ENCODE measurements at regions not wholly inside any gene's neighbourhood (a gene's known extent, or its start where the extent isn't known, plus 50 kb on each side); places are given as distances from the start of the nearest gene placed in this dataset.

DNA sequence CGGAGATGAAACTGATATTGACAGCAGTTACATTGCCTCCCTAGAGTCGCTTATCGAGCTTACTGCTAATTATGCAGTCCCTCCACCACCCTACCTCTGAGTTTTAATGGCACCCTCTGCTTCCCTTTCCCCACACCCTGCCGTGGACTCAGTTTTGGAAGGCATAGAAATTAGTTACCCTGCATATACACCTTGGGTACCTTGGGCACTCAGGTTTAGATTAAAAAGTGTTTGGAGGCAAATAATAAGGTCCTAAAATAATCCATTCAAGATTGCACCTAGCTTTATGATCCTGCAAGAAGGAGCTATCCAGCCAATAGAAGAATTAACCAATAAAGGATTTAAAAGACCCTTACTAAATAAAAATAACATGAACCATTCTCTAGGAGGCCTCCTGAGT lies 117.8 kb upstream of the AGBL1 start:
- TF ChIP-seq, protein P1, sequence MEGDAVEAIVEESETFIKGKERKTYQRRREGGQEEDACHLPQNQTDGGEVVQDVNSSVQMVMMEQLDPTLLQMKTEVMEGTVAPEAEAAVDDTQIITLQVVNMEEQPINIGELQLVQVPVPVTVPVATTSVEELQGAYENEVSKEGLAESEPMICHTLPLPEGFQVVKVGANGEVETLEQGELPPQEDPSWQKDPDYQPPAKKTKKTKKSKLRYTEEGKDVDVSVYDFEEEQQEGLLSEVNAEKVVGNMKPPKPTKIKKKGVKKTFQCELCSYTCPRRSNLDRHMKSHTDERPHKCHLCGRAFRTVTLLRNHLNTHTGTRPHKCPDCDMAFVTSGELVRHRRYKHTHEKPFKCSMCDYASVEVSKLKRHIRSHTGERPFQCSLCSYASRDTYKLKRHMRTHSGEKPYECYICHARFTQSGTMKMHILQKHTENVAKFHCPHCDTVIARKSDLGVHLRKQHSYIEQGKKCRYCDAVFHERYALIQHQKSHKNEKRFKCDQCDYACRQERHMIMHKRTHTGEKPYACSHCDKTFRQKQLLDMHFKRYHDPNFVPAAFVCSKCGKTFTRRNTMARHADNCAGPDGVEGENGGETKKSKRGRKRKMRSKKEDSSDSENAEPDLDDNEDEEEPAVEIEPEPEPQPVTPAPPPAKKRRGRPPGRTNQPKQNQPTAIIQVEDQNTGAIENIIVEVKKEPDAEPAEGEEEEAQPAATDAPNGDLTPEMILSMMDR (IDR thresholded peaks at IDR 0.05; ENCODE audit: insufficient read depth, missing control alignments) = no peak
- DNase-seq (ENCODE audit: insufficient read length, low spot score) = no peak
- no peak for FAIRE-seq

DNA sequence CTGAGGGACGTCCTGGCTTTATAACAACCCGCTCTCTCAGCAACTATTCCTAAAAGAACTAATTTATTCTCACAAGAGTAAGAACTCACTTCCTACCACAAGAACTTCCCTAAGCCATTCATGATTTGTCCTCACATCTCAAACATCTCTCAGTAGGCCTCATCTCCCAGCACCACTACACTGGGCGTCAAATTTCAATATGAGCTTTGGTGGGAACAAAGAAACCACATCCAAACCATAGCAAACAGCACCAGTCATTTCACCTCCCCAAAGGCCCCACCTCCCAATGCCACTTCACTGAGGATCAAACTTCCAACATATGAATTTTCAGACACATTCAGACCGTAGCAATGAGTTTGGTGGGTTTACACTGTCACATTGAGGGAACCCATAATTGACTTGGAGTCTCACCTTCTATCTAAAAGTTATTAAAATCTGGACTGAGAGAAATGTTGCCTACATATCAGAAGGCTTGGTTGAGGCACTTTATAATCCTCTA lies 116.4 kb upstream of the AGBL1 start:
- FAIRE-seq (no peak), DNase-seq (ENCODE audit: insufficient read length, low spot score) (no peak)
- TF ChIP-seq, protein P1 (IDR thresholded peaks at IDR 0.05; ENCODE audit: insufficient read depth, missing control alignments) = no peak

DNA sequence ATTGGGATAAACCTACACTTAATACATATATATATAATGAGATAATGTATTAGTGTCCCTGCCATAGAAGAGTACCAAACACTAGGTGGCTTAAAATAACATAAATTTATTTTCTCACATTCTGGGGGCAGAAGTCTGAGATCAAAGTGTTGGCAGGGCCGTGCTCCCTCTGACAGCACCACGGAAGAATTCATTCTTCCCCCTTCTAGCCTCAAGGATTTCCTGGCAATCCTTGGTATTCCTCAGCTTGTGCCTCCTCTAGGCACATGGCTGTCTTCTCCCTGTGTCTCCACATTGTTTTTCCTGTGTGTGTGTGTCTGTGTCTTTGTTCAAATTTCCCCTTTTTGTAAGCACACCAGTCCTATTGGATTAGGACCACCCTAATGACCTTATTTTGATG lies 115.2 kb upstream of the AGBL1 start:
- TF ChIP-seq, protein P1 (IDR thresholded peaks at IDR 0.05; ENCODE audit: insufficient read depth, missing control alignments) = no peak
- no peak for DNase-seq (ENCODE audit: insufficient read length, low spot score)
- no peak for FAIRE-seq

DNA sequence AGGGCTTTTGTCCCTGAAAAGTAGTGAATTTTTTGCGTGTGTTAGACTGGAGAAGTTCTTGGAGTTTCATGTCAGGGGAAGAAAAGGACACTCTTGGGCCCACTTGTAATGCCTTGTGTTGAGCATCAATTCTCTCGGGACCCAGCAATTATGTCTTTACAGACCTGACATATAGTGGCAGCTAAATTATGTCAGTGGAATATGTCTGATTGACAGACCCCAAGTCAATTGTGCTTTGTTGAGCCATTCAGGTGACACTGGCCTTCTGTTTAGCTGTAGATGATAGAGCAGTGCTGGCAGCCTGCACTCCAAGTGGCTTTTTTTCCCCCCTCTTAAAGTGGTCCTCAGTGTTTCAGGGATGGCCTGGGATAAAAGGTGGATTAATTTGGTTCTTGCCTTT lies 112.1 kb upstream of the AGBL1 start:
- DNase-seq (ENCODE audit: insufficient read length, low spot score) (no peak), FAIRE-seq (no peak)
- TF ChIP-seq, protein P1 (IDR thresholded peaks at IDR 0.05; ENCODE audit: insufficient read depth, missing control alignments) = no peak

DNA sequence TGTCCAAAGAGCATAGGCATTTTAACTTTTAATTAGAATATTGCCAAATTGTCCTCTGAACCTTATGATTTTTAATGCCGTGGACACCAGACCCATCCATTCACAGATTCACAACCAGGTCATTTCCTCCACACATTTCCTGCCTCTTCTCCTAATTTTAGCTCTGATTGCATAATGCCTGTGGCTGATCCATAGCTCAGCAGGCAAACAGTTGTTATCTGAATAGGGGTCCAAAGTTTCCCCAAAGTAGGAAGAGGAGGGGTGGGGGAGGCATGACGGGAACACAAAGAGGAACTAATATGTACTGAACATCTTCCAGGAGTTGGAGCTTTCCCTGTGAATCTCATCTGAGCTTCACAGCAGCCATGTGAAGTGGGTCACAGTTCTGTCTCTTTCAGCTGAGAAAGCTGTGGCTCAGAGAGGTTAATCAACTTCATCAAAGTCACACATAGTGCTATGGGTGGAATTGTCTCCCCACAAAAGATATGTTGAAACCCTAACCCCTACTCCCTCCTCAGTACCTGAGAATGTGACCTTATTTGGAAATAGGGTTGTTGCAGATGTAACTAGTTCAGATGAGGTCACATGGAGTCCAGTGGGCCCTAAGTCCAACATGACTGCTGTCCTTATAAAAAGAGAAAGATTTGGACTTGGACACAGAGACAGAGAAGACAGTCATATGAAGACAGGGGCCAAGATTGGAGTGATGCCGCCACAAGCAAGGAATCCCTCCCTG lies 106.7 kb upstream of the AGBL1 start:
- TF ChIP-seq, protein P1 (IDR thresholded peaks at IDR 0.05; ENCODE audit: insufficient read depth, missing control alignments) = no peak
- DNase-seq (ENCODE audit: insufficient read length, low spot score) = no peak
- no peak for FAIRE-seq

DNA sequence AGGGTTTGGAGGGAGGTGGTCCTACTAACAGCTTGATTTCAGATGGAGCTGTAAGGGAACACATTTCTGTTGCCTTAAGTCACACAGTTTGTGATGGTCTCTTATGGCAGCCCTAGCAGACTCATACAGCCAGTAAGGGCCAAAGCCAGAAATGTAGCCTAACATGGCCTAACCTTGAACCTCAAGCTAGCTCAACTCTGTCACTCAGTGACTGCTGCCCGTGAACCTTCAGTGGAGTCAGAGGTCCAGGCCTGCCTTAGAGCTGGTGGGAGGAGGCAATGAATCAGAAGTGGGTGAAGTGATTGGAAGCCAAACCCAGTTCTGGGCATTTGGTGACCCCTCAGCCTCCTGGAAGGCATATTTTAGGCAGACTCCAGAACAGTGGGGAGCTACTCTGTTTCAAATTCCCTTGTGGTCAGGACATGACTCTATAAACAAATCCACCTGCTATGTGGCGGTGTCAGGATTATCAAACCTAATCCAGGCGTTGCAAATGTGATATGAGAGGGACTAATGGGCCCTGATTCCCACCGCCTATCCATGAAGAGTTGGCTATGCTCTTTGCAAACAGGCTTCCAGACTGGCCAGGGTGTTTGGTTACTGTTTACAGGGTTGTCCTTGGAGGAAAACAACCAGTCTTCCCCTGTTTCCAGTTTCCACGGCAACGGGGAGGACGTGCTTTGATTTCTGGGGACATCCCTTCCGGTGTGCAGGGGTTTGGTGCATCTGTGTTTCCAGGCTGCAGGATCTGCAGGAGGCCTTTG lies 105.9 kb upstream of the AGBL1 start:
- FAIRE-seq = no peak
- no peak for DNase-seq (ENCODE audit: insufficient read length, low spot score)

More for the DNA sequence above, 105.9 kb upstream of the AGBL1 start:
- TF ChIP-seq, protein P1 (IDR thresholded peaks at IDR 0.05; ENCODE audit: insufficient read depth, missing control alignments) = no peak

All from D721Med (cell line).